GM18870 (cell line): ENCODE measurements at regions not wholly inside any gene's neighbourhood (a gene's known extent, or its start where the extent isn't known, plus 50 kb on each side); places are given as distances from the start of the nearest gene placed in this dataset.

Source experiments
- ATAC-seq: cut with Tn5 transposase; IDR thresholded peaks from one replicate; pipeline ENCODE4 v1.9.1; 2021; ENCODE audit warnings: moderate library complexity; ENCODE audit not compliant: unreplicated experiment

DNA sequence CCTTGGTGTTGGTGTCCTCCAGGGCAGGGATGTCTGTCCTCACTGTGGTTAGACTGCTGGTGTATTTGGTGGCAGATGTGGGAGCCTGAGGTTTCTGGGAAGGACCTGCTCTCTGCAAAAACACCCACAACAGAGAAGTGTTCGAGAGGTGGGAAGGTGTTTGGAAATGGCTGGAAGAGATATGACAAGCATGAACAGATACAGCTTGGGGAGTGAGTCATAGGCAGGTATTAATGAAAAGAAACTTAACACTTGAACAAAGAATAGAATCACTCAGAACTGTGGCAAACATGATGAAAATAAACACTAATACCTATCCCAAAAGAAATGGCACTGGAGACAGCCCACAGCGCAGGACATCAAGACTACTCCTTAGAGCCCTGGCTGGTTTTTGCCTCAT, 192.4 kb upstream of the RORA start:
- no peak for ATAC-seq

- ATAC-seq = no peak
These were observed 191.4 kb upstream of the RORA start for GRCh38 chr15:61420546-61420945.

- ATAC-seq = no peak
These were observed 186.6 kb upstream of the RORA start for GRCh38 chr15:61415617-61416120.

GRCh38 chr15:61411902-61412510, 182.9 kb upstream of the RORA start:
- no peak for ATAC-seq

DNA sequence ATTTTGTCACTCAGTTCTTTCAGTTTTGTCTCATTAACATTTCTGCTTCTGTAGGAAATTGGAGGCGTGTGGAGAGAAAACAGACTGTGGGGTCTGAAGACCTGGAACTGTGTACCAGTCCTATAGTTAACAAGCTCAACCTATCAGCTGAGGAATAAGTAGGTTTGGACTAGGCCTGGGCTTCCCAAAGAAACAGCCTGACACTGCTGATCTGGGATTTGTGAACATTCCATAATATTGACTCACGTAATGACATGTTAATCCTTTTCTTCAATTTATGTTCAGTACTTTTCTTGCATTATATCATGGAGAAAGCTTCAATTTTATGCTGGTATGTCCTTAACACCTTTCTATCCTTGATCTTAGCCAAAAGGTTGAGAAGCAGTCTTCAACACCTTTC, 181.6 kb upstream of the RORA start:
- no peak for ATAC-seq

GRCh38 chr15:61404567-61404966, 175.5 kb upstream of the RORA start:
- no peak for ATAC-seq

- ATAC-seq = no peak
These were observed 174.8 kb upstream of the RORA start for GRCh38 chr15:61403884-61404283.

DNA sequence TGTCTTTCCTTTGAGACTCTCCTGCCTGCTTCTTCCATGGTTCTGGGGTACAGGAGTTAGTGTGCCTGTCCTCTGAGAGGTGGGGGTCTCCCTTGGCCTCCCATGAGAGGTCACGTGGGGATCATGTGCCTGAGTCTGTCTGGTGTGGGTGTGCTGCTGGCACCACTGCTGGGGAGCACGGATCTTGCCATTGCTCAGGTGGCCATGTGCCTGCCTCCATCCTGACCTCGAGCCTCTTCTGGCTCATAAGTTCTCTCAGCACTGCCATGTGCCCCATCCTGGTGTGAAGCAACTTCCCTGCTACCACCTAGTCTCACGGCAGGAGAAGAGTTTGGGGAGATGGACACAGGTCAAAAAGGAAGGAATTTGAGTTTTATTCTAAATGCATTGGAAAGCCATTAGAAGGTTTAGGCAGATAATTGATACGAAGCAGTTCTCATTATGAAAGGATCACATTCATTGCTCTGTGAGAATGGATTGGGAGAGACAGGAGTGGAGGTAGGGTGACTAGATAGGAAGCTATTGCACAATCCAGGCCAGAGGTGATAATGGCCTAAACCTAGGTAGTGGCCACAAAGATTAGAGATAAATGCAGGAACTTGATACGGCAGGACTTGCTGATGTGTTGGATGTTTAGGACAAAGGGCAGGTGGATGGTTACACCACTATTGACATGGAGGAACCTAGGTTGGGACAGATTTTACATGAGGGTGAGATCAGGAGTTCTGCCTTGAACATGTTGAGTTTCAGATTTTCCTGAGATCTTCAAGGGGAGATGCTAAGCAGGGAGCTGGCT, 173.0 kb upstream of the RORA start:
- no peak for ATAC-seq

GRCh38 chr15:61398310-61398709, 169.2 kb upstream of the RORA start:
- no peak for ATAC-seq

- ATAC-seq = no peak
These were observed 167.3 kb upstream of the RORA start for GRCh38 chr15:61396235-61396919.

- no peak for ATAC-seq
These were observed 164.8 kb upstream of the RORA start for GRCh38 chr15:61393949-61394348.

- no peak for ATAC-seq
These were observed 164.4 kb upstream of the RORA start for GRCh38 chr15:61393524-61393923.

- no peak for ATAC-seq
These were observed 161.0 kb upstream of the RORA start for GRCh38 chr15:61390138-61390537.

DNA sequence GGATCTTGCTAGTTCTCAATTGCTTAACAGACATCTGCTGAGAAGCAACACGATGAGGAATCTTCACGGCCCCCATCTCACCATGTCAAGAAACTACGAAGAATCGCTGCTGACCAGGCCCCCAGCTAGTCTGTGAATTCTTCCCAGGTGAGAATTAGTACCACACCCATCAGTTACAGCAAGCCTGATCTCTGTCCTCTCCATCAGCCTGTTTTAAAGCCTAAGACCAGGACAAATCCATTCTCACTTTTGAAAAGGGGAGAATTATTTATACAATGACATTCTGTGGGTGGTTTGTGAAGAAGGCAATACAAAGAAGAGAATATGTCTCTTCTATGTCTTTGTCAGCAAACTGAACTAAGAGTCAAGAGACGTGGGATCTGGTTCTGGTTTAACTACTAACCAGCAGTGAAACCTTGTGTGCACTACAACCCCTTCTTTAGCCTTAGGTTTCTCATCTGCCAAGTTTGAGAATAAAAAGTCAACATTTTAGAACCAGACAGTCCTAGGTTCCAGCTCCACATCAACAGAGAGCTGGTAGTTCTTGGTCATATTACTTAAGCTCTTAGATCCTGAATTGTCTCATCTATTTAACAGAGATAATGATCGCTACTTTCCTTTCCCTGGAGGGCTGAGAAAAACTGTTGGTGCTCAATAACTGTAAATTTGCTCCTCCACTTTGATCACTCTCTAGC, 160.4 kb upstream of the RORA start:
- no peak for ATAC-seq

DNA sequence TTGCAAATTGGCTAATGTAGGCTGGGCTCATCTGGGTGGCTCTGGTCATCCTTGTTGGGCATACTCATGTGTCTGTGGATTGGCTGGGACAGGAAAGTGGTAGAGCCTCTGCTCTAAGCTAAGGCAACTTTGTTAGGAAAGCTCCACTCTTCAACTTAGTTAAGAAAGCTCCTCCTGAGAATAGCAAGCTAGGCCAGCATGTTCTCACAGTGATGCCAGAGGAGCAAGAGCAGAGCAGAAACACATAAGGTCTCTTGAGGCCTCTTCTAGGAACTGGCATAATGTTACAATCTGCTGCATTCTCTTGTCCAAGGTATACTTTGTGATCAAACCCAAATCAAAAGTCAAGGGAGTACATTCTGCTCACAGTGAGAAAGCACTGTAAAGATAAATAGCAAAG, 158.6 kb upstream of the RORA start:
- ATAC-seq = no peak

DNA sequence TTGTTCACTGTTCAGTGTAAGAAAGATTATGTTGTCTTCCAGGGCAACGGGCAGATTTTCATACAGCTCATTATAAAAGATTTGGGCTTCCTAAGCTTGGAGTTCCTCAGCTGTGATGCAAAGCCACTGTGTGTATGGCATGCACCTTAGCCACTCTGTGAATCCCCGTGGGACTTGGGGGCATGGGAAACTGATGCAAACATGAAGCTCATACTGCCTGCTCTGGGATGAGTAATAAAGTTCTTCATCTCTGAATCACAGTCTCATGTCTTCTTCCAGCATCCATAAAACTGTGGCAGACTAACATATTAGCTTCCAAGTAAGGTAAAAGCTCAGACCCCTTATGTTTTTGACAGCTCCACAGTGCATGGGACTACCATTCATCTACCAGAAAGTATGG, 154.3 kb upstream of the RORA start:
- ATAC-seq = no peak

GRCh38 chr15:61382927-61383326, 153.8 kb upstream of the RORA start:
- no peak for ATAC-seq

DNA sequence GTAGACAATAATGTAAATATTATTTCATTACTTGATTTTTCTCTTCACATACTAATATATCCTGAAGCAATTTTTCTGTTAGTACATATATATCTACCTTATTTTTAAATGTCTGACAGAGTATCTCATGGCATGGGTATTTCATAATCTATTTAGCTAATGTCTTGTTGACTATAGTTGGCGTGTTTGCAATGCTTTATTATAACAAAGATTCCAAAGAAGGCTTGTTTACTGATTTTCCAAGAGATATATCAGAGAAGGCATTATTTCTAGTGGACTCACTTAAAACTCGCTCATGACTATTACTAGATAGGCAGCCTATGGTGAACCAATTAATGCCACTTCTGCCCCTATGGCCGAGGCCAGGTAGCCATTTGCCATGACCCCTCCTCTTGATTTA, 152.4 kb upstream of the RORA start:
- ATAC-seq = no peak

DNA sequence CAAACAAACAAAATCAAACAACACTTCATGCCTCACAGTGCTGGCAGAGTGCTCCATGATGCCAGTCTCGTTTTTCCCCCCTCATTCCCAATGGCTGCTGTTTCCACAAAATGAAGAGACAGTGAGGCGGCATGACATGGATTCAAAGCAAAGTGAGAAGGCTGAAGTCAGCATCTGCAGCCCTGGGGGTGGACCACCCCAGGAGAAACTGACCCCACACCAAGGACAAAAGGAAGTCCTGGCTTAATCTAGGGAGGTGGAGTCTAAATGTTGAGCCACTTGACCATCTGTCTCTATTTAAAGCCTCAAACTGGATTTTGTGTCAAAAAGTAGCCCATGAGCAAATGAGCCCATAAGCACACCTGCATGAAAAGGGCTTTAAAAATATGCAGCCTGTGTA, 151.2 kb upstream of the RORA start:
- no peak for ATAC-seq

- ATAC-seq = no peak
These were observed 149.9 kb upstream of the RORA start for GRCh38 chr15:61379005-61379404.

GRCh38 chr15:61376961-61377360, 147.9 kb upstream of the RORA start:
- ATAC-seq = no peak
